T-helper 17 cell (primary cell): ENCODE measurements at regions not wholly inside any gene's neighbourhood (a gene's known extent, or its start where the extent isn't known, plus 50 kb on each side); places are given as distances from the start of the nearest gene placed in this dataset.

Experiments used
- ATAC-seq: fragments of 150-1000 bp; cut with Tn5 transposase; 2 replicates; pipeline ENCODE4 v1.10.0; 2021; ENCODE audit warnings: mild to moderate bottlenecking, moderate library complexity
- DNase-seq, 3 donors: peaks; one replicate each; pipeline versions ENCODE4 v3.0.0 to v3.0.0-alpha.2; 2020 to 2021
- H3K9me3 ChIP-seq: one replicate; pipeline ENCODE4 v1.7.0; 2013; ENCODE audit warnings: low read length, mild to moderate bottlenecking; ENCODE audit not compliant: control insufficient read depth, poor library complexity, severe bottlenecking
- H3K27ac Mint-ChIP-seq: one replicate; pipeline ENCODE4 v1.8.0; 2022; ENCODE audit warnings: mild to moderate bottlenecking, moderate library complexity, mixed read lengths
- H3K27me3 Mint-ChIP-seq: one replicate; pipeline ENCODE4 v1.8.0; 2022; ENCODE audit warnings: mixed read lengths
- H3K36me3 Mint-ChIP-seq: one replicate; pipeline ENCODE4 v1.8.0; 2022; ENCODE audit warnings: low read depth, mixed read lengths
- H3K4me1 Mint-ChIP-seq: one replicate; pipeline ENCODE4 v1.8.0; 2022; ENCODE audit warnings: mild to moderate bottlenecking, mixed read lengths
- H3K4me3 Mint-ChIP-seq: one replicate; pipeline ENCODE4 v1.8.0; 2022; ENCODE audit warnings: mild to moderate bottlenecking, moderate library complexity, mixed read lengths

DNA sequence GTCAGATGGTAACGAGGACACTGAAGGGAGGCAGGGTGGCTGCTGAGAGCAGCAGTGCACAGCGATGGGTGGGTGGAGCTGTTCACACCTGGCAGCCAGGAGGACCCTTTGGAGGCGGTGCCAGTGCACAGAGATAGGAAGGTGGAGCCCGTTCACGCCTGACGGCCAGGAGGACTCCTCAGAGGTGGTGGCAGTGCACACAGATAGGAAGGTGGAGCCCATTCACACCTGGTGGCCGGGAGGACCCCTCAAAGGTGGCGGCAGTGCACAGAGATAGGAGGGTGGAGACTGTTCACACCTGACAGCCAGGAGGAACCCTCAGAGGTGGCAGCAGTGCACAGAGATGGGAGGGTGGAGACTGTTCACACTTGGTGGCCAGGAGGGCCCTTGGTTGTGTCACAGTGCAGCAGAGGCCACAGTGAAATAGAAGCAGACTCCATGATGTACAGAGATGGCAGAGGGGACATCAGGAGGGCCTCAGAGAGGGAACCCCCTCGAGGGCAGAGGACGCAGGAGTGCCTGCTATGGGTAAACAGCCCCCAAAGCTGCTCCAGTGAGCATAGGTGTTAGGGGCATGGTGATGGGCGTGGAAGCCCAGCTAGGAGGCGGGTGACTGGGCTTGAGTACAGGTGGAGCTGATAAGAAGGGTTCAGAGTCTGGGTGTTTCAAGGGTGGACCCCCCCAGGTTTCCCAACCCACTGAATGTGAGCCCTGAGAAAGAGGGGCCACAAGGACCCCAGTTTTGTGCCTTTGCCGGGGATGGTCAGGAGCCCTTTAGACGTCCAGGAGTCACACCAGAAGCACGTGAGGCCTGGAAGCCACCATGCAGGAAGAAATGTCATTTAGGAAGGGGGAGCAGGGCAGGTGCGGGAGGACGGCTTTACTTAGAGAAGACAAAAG is 566.7 kb downstream of the BRD1 start:
- no peaks in the 10 kb centered on the region for H3K9me3 ChIP-seq
- Mint-ChIP-seq H3K4me1 (peaks cover 5% of the 10 kb centered on the region), H3K27ac (no peak overlapping the region), H3K36me3 (no peaks in the 10 kb centered on the region), H3K4me3 (no peak overlapping the region), H3K27me3 (peaks cover 21% of the 10 kb centered on the region)
- ATAC-seq = no peak
- no peak for DNase-seq

DNA sequence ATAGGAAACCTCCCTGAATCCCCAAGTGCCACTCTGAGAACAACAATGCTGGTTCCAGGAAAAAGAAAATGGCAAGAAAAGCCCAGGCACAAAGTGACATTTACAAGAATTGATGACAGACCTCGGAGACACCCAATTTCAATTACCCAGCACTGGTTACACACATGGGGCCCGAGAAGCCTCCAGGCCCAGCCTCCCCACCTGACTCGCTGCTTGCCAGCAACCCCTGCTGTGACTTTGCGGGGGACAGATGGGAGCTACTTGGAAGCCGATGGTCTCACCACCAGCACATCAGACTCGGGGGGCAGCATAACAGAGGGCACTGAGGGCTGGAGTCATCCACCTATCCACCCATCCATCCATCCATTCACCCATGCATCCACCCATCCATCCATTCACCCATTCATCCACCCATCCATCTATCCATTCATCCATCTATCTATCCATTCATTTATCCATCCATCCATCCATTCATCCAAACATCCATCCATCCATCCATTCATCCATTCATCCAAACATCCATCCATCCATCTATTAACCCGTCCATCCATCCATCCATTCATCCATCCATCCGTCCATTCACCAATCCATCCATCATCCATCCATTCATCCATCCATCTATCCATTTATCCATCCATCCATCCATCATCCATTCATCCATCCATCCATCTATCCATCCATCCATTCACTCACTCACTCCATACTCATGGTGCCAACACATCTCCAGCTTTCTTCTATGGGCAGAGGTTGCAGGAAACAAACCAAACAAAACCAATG is 567.6 kb downstream of the BRD1 start:
- no peaks in the 10 kb centered on the region for H3K36me3 Mint-ChIP-seq
- H3K27ac Mint-ChIP-seq = no peak overlapping the region
- ATAC-seq (no peak), DNase-seq (no peak)
- no peaks in the 10 kb centered on the region for H3K9me3 ChIP-seq
- peaks cover 5% of the 10 kb centered on the region for H3K4me1 Mint-ChIP-seq
- H3K27me3 Mint-ChIP-seq = peaks cover 26% of the 10 kb centered on the region
- H3K4me3 Mint-ChIP-seq = no peak overlapping the region

- Mint-ChIP-seq H3K36me3 (no peaks in the 10 kb centered on the region), H3K4me3 (no peak overlapping the region), H3K4me1 (no peaks in the 10 kb centered on the region), H3K27me3 (peaks cover 42% of the 10 kb centered on the region), H3K27ac (no peak overlapping the region)
- no peaks in the 10 kb centered on the region for H3K9me3 ChIP-seq
- no peak for ATAC-seq
- DNase-seq = no peak
Measured at GRCh38 chr22:49258107-49259010, 569.3 kb downstream of the BRD1 start.

DNA sequence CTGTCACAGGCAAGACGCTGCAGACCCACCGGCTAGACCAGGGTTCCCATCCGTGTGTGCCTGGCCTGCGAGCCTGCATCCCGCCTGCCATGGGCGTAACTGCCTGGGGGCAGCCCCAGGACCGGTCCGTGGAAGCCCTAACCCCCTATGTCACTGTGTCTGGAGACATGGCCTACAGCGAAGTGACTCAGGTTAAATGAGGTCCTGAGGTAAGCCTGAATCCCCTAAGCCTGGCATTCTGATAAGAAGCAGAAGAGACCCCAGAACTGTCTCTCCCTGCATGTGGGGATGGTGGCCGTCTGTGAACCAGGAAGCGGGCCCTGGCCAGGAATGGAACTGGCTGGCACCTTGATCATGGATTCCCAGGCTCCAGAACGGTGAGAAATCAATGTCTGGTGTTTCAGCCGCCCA is 570.1 kb downstream of the BRD1 start:
- no peak overlapping the region for H3K27ac Mint-ChIP-seq
- H3K36me3 Mint-ChIP-seq = no peaks in the 10 kb centered on the region
- H3K27me3 Mint-ChIP-seq = peaks cover 46% of the 10 kb centered on the region
- ATAC-seq (no peak), DNase-seq (no peak)
- no peak overlapping the region for H3K4me3 Mint-ChIP-seq
- H3K9me3 ChIP-seq = no peaks in the 10 kb centered on the region
- H3K4me1 Mint-ChIP-seq = no peaks in the 10 kb centered on the region

DNA sequence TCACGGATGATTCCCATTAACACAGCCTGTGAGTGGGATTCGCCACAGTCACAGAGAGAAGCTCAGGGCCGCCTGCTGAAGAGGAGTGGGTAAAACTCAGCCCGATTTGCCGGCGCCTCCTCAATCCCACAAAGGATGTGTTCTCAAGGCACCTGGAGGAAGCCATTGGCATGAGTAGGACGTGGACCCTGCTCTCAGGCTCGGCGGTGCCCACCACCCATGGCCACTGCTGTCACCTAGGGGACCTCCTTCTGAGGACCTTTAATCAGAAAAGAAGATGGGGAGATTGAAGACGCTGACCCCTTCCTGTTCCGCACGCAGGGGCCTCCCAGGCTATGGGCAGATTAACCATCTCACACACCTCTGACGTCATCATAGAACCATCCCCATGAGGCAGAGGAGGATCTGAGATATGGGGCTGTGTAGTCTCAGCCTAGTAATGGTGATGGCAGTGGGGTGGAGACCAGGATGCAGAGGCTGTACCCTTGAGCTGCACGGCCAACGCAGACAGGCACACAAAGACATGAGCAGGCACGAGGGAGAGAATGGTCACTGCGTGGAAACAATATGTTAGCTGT is 571.8 kb downstream of the BRD1 start:
- no peaks in the 10 kb centered on the region for H3K4me1 Mint-ChIP-seq
- peaks cover 45% of the 10 kb centered on the region for H3K27me3 Mint-ChIP-seq
- no peak overlapping the region for H3K27ac Mint-ChIP-seq
- no peak for ATAC-seq
- no peaks in the 10 kb centered on the region for H3K36me3 Mint-ChIP-seq
- no peak for DNase-seq
- H3K4me3 Mint-ChIP-seq = no peak overlapping the region
- H3K9me3 ChIP-seq = no peaks in the 10 kb centered on the region

DNA sequence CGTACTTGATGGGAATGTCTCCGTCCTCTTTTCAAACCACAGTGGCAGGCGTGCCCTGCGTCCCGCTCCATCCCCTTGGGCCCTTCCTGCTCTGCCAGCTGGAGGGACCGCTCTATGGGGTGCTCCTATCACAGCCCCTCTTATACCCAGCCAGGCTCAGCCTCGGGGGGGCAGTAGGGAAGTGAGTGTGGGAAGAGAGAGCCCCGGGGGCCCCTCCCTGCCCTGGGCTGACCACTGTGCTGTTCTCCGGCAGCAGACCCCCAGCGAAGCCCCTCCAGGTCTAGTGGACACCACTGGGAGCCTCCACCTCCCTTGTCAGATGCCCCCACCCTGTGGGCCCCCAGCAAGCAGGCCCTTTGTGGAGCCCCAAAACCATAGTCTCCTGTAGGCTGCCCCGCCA is 572.5 kb downstream of the BRD1 start:
- no peaks in the 10 kb centered on the region for H3K4me1 Mint-ChIP-seq
- H3K9me3 ChIP-seq = no peaks in the 10 kb centered on the region
- no peak for ATAC-seq
- DNase-seq = no peak
- peaks cover 45% of the 10 kb centered on the region for H3K27me3 Mint-ChIP-seq
- H3K4me3 Mint-ChIP-seq = no peak overlapping the region
- H3K36me3 Mint-ChIP-seq = no peaks in the 10 kb centered on the region
- no peak overlapping the region for H3K27ac Mint-ChIP-seq

DNA sequence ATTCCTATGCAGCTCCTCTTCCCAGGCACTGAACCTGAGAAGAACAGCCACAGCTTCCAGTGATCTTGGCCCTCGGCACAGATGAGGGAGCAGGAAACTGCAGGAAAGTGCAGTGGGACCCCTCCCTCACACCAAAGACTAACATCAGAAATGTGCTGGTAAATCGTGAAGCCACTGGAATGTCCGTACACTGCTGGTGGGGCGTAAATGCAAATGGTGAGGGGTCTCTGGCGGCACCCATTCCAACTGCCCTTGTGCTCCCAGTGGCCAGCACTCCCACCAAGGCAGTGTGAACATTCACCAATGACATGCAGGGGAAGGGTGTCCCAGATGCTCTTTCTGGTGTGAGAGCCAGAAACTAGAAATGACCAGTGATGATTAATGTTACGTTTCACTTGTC is 574.0 kb downstream of the BRD1 start:
- Mint-ChIP-seq H3K36me3 (no peaks in the 10 kb centered on the region), H3K4me3 (no peak overlapping the region), H3K4me1 (no peaks in the 10 kb centered on the region), H3K27me3 (peaks cover 45% of the 10 kb centered on the region), H3K27ac (no peak overlapping the region)
- H3K9me3 ChIP-seq = no peaks in the 10 kb centered on the region
- ATAC-seq (no peak), DNase-seq (no peak)

DNA sequence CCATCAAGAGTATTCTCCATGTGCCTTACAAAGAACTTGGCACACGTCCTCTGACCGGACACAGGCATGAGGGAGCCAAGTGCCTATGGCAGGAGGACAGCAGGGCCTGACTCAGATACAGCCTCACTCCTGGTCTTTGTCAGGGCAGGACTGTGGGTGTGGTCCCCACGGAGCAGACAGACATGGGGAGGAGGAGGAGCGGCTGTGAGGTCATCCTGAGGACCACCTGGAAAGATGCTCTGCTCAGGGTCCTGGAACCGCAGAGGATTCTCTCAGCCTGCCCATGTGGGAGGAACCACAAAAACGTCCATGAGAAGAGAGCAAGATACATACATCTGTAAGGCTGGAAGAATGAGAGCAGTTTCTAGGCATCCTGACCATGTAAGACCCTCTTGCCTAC is 576.3 kb downstream of the BRD1 start:
- no peak for DNase-seq
- Mint-ChIP-seq H3K4me1 (no peaks in the 10 kb centered on the region), H3K27me3 (peaks cover 42% of the 10 kb centered on the region), H3K4me3 (no peak overlapping the region), H3K36me3 (no peaks in the 10 kb centered on the region), H3K27ac (no peak overlapping the region)
- no peaks in the 10 kb centered on the region for H3K9me3 ChIP-seq
- ATAC-seq = no peak

DNA sequence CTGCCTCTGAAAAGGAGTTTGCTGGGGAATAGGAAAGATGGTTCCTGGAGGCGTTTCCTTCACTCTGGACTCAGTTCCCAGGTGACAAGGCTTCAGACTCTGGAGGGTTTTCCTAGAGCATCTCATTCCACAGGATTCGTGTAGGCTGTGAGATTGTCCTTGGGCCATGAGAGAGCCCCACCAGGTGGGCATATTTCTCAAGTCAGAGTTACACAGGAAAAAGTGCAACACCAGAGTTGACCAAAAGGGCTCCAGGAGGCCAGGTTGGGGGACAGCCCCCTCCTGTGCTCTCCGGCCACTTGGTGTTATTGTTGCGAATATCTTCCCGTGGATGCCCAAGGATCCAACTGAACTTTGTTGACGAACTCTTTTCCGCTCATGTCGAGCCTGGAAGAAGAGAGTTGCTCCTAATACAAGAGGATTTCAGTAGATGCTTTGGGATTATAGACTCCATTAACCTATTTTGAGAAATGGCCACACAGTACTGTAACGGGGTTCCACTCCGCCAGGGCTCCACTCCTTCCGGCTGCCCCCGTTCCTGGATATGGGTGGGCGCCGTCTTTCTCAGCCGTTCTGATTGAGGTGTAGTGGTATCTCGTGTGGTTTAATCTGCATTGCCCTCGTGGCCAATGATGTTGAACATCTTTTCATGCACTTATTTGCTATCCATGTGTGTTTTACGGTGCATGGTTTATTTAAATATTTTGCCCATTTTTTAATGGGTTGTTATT is 580.3 kb downstream of the BRD1 start:
- ATAC-seq (no peak), DNase-seq (no peak)
- no peaks in the 10 kb centered on the region for H3K4me1 Mint-ChIP-seq
- H3K36me3 Mint-ChIP-seq = no peaks in the 10 kb centered on the region
- no peak overlapping the region for H3K27ac Mint-ChIP-seq
- H3K9me3 ChIP-seq = no peaks in the 10 kb centered on the region
- H3K27me3 Mint-ChIP-seq = peaks cover 14% of the 10 kb centered on the region
- H3K4me3 Mint-ChIP-seq = no peak overlapping the region

GRCh38 chr22:49244466-49245420 is 582.9 kb downstream of the BRD1 start:
- H3K9me3 ChIP-seq = no peaks in the 10 kb centered on the region
- peaks cover 19% of the 10 kb centered on the region for H3K27me3 Mint-ChIP-seq
- no peaks in the 10 kb centered on the region for H3K4me1 Mint-ChIP-seq
- no peak overlapping the region for H3K4me3 Mint-ChIP-seq
- H3K27ac Mint-ChIP-seq = no peak overlapping the region
- ATAC-seq = no peak
- no peak for DNase-seq
- H3K36me3 Mint-ChIP-seq = no peaks in the 10 kb centered on the region

DNA sequence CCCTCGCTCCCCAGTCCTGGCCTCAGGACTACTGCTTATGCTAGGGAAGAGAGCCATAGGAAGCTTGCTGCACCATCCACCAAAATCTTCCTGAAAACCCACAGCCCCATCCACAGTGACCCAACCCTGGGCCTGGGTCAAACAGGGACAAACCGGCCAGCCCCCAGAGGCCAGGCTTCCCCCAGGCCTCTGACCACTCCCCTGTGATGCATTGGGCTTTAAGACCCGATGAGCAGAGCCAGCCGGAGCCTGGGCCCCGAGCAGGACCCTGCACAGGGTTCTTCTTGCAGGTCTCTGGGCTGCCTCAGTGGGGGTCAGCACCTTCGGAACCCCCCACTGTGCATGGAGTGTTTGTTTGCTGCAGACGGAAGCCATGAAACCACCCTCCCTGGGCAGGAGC is 583.7 kb downstream of the BRD1 start:
- no peak for ATAC-seq
- Mint-ChIP-seq H3K36me3 (no peaks in the 10 kb centered on the region), H3K27ac (no peak overlapping the region), H3K27me3 (peaks cover 19% of the 10 kb centered on the region), H3K4me1 (no peaks in the 10 kb centered on the region), H3K4me3 (no peak overlapping the region)
- DNase-seq = no peak
- H3K9me3 ChIP-seq = no peaks in the 10 kb centered on the region
